Ishikawa (cell line): ENCODE measurements at regions not wholly inside any gene's neighbourhood (a gene's known extent, or its start where the extent isn't known, plus 50 kb on each side); places are given as distances from the start of the nearest gene placed in this dataset.

ENCODE experiments used
- CEBPB ChIP-seq: IDR thresholded peaks from 2 replicates; pipeline ENCODE4 v1.6.1; 2012
- EP300 ChIP-seq: IDR thresholded peaks from 2 replicates; pipeline ENCODE4 v1.6.1; 2012; ENCODE audit warnings: borderline replicate concordance
- FOXM1 ChIP-seq: IDR thresholded peaks from 2 replicates; pipeline ENCODE4 v1.6.1; 2012; ENCODE audit warnings: low read depth, borderline replicate concordance
- TAF1 ChIP-seq: IDR thresholded peaks from 2 replicates; pipeline ENCODE4 v1.6.1; 2012; ENCODE audit warnings: low read depth, mild to moderate bottlenecking
- YY1 ChIP-seq: IDR thresholded peaks from 2 replicates; pipeline ENCODE4 v1.6.1; 2012; ENCODE audit warnings: low read depth
- TF ChIP-seq, protein P1 (sequence below): IDR thresholded peaks from 2 replicates; pipeline ENCODE4 v1.6.1; 2012; ENCODE audit warnings: low read depth, mild to moderate bottlenecking

DNA sequence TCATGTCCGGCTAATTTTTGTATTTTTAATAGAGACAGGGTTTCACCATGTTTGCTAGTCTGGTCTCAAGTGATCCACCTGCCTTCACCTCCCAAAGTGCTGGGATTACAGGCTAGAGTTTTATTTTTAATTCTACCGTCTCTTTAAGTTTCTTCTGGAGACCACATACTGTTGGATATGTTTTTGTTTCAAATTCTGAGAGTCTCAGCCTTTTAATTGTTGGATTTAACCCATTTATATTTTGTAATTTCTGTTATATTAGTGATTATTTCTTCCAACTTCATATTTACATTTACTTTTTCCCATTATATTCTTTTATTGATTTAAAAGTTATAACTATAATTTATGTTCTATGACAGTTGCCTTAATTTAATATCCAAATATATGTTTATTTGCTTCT lies 139.4 kb downstream of the BMS1 start:
- no peak for TF ChIP-seq TAF1
- TF ChIP-seq YY1, result no peak
- TF ChIP-seq FOXM1, result no peak
- no peak for TF ChIP-seq EP300
- TF ChIP-seq, protein P1, sequence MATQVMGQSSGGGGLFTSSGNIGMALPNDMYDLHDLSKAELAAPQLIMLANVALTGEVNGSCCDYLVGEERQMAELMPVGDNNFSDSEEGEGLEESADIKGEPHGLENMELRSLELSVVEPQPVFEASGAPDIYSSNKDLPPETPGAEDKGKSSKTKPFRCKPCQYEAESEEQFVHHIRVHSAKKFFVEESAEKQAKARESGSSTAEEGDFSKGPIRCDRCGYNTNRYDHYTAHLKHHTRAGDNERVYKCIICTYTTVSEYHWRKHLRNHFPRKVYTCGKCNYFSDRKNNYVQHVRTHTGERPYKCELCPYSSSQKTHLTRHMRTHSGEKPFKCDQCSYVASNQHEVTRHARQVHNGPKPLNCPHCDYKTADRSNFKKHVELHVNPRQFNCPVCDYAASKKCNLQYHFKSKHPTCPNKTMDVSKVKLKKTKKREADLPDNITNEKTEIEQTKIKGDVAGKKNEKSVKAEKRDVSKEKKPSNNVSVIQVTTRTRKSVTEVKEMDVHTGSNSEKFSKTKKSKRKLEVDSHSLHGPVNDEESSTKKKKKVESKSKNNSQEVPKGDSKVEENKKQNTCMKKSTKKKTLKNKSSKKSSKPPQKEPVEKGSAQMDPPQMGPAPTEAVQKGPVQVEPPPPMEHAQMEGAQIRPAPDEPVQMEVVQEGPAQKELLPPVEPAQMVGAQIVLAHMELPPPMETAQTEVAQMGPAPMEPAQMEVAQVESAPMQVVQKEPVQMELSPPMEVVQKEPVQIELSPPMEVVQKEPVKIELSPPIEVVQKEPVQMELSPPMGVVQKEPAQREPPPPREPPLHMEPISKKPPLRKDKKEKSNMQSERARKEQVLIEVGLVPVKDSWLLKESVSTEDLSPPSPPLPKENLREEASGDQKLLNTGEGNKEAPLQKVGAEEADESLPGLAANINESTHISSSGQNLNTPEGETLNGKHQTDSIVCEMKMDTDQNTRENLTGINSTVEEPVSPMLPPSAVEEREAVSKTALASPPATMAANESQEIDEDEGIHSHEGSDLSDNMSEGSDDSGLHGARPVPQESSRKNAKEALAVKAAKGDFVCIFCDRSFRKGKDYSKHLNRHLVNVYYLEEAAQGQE, result no peak
- no peak for TF ChIP-seq CEBPB
